Activated CD4-positive, CD25-positive, alpha-beta regulatory T cell treated with anti-CD3 and anti-CD28 coated beads, Interleukin-2, amount 50 U/mL, for 24 hours (primary cell): ENCODE measurements at regions not wholly inside any gene's neighbourhood (a gene's known extent, or its start where the extent isn't known, plus 50 kb on each side); places are given as distances from the start of the nearest gene placed in this dataset.
A peak's percentile ranks its signal among the peaks of the same experiment; 100 is the strongest.
"Not testable (repeated sequence)": the region's sequence is repeated elsewhere in the genome, so short reads cannot be mapped to it uniquely, and the experiment has no call there.

ENCODE experiments used
- ATAC-seq, 2 donors: fragments of 150-1000 bp; cut with Tn5 transposase; one replicate each; pipeline ENCODE4 v1.10.0; 2021; ENCODE audit warnings: mild to moderate bottlenecking in 1 of 2, moderate library complexity in 1 of 2

DNA sequence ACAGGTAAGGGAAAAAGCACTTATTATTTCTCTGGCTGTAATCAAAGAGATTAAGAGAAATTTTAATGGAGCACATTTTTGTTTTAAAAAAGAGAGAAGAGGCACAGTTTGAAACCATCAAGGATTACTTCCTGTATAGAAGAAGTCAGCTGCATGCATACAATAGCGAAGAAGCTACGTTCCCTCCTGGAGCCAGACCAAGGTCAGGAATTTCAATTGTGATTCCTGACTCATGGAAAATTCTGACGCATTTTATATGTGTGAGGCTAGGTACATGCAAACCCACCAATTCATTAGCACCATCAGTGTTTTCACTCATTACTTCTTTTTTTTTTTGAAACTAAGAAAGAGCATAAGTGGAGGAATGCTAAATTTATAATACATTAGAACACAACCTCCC lies 232.7 kb upstream of the SGK1 start:
- ATAC-seq, result no peak

DNA sequence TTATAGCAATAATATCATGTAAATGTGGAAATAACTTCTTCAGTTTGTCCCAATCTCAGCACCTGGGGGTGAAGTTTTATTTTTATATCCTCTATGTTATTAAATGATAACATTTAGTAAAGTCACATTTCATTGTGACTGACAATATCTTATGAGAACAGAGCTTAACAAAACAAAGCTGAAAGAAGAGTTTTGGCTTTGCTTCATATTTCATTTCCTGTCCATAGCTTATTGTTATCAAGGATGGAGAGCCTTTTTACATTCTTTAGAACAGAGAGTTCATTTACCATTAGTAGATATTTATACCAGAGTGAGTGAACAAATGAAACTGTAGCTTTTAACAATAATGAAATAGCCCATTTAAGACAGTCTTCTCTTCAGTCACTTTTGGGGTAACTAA lies 231.9 kb upstream of the SGK1 start:
- ATAC-seq, result no peak

DNA sequence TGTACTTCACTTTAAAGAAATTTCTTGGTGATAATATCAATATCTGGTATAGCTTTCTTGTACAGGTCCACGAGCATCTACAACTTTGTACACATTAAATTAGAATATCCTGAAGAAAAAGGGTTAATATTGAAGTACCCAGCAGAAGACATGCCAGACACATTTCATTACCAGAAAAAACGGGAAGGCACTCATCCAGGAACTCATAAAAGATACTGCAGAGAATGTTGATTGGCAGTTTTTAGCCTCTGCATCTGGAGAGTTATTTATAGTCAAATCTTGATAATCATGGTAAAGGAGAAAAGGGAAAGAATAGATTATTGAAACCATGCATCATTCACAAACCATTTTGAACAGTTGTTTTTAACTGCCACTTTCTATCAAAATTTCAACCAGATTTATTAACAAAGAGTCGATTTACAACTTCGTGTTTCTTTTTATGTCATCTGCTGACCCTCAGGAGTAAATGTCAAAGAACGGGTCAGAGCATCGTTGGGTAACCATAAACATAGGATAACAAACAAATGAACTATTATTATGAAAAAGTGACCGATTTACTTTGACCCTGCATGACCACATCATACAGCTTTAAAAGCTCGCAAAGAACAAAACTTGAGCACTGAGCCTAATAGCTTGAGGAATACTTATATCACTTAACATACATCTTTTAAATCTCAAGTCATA lies 229.2 kb upstream of the SGK1 start:
- ATAC-seq, result no peak

DNA sequence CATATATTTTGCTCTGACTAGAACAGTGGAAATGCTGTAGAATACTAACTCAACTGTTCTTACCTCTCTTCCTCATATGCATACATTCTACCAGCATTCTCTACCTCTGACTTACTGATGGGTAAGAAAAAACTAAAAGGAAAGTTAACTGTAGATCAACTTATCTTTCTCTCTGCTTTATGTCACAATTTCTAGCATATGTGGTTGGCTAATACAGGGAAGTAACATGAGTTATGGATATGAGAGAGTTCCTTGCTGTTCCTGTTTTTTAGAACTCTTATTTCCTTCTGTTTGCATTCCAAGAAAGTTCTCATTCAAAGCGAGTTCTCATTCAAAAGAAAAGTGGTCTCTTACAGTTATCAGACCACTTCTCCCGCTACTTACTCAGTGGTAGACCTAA lies 226.8 kb upstream of the SGK1 start:
- no peak for ATAC-seq

DNA sequence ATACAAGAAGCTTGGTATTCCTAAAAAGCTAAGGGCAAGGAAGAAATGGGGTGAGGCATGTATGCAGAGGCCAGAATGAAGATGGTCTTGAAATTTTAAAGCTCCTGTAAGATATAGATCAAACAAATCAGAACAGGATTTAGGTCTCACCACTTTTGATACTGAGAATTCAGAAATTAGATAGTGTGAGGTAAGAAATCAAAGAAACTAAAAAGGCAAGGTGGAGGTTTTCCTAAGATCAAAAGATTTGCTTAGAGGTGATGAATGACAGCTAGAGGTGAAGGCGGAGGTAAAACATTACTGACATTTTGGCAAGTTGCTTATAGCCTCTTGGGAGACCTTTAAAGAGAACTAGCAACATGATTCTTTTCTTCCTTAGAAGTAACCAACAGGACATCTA lies 225.2 kb upstream of the SGK1 start:
- peak; percentile 38 to 44 for ATAC-seq

DNA sequence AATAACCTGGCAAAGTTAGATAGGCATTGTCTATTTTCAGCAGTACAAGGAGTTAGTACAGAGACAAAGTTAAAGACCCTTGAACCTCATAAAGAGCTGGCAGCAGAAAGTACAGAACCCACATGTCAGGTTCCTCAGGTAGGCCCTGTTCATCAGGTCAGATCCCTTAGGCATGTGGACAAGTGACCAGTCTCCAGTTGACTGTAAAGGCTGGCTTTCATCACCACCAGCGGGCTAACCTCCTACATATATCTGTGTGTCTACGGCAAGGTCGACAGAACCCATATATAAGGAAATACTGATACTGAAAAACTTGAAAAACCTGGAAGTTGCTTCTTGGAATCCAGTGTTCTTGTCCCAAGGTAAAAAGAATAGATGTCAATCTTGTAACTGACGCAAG lies 223.1 kb upstream of the SGK1 start:
- ATAC-seq, result no peak

DNA sequence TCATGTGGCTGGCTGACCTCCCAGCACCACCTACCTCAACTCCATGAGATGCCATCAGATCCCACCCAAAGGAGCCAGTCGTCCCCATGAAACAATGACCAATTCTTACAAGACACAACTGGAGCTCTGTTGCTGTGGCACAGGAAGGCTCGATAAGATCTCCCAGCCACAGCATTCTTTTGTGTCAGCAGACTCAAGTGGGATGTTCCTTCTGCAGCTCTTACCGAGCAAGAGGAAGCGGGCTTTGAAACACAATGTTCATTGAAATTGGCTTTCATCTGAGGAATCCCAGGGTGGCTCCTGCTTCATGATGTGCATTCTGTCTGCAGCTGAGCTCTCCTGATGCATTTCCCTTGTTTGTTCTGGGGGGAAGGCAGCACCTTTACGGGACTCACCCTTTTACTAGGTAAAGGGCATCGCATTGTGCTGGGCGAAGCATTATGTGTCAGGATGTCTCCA lies 222.0 kb upstream of the SGK1 start:
- no peak for ATAC-seq

DNA sequence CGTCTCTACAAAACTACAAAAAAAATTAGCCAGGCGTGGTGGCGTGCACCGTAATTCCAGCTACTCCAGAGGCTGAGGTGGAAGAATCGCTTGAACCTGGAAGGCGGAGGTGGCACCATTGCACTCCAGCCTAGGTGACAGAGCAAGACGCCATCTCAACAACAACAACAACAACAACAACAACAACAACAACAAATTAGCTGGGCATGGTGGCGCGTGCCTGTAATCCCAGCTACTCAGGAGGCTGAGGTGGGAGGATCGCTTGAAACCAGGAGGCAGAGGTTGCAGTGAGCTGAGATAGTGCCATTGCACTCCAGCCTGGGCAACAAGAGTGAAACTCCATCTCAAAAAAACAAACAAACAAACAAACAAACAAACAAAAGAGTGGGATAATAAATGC lies 219.9 kb upstream of the SGK1 start:
- ATAC-seq, result not testable (repeated sequence)

DNA sequence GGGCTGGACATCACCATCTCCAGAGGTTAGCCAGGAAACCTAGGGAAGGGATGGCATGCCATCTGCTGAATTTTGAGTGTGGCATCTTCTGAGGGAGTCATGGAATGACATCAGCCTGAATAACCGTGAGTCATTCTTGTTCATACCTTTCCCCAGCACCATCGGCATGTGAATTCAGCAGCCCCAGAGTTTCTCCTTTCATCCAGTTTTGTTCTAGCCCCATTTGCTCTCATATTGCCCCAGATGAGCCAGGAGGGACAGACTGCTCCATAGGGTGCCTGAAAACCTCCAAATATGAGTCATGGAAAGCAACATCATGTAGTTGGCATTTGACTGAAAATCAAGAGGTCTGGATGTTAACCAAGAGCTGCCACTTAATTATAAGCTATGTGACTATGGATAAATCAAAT lies 219.2 kb upstream of the SGK1 start:
- no peak for ATAC-seq

DNA sequence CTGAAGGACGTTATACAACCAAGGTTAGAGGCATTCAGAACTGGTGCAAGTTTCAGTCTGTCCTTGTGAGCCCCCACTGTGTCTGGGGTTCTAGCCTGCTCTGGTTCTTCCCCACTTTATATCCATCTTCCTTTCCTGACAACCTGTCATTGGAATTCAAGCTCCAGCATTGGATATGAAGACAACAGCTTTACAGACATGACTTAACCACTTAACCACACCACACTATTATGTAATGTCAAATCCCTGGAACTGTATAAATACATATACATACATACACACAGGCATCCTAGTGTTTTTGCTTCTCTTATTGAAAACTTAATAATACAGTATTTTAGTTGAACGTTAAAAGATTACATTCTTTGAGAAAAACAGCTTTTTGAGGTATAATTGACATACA lies 217.9 kb upstream of the SGK1 start:
- ATAC-seq, result no peak

DNA sequence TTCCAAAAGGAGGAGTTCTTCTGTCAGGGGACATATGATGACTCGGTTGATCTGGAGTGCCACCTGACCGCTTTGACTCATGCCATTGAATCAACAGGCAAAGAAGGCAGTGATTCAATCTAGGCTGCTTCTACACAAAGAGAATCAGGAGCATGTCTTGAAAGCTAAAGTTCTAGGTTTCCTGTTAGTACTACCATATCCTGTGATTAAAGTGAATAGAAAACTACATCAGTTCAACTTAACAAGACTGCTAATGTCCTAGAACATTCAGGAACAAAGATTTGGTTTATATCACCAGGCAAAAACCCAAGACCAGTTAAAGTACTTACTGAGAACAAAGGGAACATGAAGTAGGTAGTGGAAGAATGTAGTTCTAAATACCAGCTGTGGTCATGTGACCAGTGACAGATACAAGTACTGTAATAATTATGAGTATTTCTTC lies 216.8 kb upstream of the SGK1 start:
- ATAC-seq, result peak in 1 of 2 donors; percentile 33

DNA sequence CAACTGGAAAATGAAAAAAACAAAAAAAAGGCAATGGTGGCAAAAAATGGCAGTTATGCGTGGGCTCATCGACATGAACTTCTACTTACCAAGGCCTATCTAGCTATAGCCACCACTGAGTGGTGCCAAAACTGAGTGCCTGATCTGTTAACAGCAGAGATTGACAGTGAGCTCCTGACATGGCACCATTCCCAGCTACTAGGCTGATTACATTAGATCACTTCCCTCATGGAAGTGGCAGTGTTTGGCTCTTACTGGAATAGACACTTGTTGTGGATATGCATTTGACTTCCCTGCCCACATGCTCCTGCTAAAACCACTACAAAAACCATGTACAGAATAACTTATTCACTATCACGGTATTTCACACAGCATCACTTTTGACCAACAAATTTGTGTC lies 216.1 kb upstream of the SGK1 start:
- ATAC-seq, result no peak

DNA sequence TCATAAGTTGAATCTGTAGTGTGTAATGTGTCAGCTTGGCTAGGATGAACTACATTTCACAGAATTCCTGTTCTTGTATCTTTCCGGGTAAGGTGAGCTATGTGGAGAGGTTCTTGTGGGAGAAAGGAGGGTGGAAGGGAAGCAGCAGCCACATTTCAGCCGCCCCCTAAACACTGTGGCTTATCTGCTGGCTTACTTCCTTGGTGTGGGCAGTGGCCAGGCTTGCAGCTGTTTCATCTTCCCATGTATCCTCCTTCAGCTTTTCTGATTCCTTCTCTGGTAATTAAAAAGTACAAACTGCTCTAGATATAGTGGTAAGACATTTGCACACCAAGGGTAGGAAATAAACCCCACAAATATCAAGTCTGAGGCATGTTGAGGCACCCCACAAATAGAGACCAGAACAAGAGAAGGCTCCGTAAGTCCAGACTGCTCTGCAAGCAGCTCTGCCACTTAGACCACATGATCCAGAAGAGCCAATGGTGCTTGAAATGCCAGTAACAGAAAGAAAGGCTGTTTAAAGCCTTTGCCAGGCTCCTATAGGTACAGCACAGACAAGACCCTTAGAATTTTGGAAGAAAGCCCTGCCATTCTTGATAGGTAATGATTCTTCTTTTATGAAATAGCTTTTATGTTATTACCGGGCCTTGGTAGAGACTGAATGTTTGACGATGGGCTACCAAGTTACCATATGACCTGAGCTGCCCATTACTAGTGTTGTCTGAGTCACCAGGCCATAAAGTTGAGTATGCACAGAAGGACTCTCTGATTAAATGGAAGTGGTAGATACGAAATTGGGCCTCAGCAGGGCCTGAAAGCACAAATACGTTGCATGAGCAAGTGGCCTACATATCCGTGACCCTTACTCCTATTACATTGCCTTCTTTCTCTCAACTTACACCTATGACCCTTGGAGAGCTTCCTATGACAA lies 215.0 kb upstream of the SGK1 start:
- ATAC-seq, result no peak

DNA sequence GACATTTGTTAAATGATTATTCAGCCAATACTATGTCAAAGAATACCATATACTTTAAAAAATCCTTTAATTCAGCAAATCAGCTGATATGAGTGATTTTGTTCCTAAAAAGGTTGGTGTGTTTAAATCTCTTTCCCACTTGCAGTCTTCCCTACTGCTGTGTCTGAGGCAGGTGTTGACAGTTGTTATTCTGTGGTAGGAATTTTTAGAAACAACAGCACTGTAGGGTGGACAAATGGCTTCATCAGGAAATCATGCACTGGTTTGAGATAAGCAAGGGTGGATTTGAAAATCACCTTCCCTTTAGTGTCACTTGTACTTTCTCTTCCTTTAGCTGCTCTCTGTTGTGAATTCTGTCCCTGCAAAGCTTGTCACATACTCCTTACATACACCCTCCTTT lies 213.7 kb upstream of the SGK1 start:
- no peak for ATAC-seq

DNA sequence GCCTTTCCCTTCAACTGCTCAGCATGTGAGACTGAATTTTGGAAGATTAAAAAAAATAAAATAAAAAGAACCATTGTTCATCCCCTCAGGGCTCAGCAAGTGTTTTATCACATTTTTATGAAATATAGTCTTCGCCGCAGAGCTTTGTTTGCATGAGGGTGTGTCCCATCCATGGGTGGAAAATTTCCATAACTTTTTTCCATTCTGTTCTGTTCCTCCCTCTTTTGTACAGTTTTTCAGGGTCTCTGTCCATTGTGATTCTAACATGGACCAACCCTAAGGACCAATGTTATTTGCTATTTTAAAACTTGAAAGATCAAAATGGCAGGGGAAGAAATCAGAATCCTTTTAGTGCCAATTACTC lies 213.3 kb upstream of the SGK1 start:
- ATAC-seq, result no peak

DNA sequence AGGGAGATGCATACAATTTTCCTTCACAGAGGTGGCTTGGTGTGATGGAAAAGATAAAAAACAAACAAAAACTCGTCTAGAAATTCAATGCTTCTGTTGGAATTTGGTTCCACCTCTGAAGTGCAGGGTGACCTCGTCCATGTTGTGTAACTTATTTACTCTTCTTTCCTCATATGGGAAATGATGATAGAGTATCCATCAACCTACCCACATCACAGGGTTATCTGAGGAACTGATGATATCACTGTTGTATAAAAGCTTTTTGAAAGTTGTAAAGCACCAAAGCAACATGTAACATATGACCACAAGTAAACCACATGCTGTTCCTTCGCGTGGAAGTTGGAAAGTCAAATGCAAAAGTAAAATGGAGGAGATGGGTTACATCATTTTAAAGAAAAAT lies 212.0 kb upstream of the SGK1 start:
- no peak for ATAC-seq

DNA sequence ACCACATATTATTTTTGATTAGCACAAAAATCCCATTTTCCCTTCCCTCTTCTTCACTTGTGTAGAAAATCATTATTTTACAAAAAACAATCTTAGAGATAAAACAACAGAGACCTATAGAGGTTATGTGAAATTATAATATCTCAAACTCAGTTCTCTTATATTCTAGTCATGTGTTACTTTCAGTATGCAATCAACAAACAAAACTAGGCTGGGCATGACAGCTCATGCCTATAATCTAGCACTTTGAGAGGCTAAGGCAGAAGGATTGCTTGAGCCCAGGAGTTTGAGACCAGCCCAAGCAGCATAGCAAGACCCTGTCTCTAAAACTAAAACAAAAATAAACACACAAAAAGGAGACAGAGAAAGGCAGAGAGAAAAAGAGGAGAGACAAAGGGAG lies 211.4 kb upstream of the SGK1 start:
- no peak for ATAC-seq

DNA sequence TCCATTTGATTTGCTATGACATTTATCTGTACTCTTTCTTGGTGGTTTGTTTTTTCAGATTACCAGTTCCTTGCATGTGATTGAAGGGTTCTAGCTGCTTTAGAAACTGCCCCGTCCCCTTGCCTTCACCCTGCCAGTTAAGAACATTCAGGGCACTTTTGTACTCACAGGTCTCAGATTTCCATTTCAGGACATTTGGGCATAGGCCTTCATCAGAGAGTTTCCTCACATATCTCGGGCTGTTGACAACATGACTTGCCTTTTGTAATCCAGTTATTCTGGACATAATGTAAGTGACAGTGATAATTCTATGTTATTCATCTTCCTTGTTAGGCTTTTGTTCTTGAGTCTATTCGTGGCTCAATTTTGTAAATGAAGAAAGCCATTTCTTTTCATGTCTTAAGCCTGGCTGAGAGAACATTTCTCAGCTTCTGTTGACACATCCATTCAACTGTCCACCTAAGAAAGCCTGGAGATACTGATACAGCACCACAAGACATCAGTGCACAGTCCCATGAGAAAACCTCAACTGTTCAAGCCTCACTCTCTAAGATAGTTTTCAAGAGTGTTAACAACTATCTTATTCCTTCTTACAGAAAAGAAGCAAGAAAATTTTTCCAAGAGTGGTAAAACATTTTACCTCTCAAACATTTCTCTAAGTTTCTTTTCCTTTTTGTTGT lies 209.3 kb upstream of the SGK1 start:
- ATAC-seq, result no peak

DNA sequence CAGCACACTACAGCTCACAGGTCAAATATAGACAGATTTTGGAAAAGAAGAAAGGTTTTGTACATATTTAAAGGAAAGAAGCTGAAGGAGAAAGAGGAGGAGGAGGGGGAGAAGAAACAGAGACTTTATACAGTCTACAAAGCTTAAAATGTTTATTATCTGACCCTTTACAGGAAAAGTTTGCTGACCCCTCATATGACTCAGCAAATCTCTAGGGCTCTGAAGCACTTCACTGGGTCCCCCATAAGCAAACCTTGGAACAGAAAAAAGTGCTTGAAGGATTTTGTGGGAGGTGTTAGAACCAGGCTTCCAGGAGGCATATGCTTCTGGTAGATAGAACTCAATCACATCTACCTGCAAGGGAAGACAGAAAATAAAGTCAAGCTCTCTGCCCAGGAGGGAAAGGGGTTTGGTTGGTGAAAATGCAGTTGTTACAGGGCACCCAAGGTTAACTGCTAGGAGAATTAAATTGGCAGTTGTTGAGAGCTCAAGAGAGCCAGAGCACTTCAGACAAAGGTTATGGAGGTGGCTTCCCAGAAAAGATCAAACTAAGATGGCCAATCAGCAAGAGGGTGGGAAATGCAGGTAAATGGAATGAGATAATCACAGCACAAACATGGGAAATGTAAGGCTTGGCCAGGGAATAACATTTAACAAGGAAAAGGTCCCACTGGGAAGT lies 207.4 kb upstream of the SGK1 start:
- ATAC-seq, result no peak

DNA sequence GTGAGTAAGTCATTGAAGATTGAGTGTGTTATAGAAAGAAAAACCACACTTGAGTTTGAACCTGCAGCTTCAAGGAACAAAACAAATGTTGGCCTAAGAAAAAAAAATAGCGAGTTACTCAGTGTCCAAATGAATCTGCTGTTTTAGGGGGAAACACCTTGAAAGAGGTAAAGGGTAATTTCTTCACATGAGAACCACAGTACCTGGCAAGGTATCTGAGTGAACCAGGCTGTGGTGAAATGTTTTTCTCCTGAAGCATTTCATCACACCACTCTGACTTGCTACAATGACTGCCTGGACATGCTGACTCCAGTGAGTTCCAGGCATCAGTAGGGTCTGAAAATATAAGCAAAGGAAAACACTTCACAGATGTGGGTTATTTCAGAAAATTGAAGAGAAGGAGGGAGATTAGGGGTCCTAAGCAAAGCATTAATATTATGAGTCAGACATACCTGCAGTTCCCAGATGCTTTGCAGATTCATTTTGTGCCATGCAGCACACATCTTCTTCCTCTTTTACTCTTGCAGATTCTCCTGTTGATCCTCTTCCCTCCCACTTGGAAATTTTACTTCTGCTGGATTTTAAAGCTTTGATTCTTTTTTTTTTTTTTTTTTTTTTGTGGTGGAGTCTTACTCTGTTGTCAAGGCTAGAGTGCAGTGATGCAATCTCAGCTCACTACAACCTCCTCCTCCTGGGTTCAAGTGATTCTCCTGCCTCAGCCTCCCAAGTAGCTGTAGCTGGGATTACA lies 206.2 kb upstream of the SGK1 start:
- peak; percentile 43 to 64 for ATAC-seq

DNA sequence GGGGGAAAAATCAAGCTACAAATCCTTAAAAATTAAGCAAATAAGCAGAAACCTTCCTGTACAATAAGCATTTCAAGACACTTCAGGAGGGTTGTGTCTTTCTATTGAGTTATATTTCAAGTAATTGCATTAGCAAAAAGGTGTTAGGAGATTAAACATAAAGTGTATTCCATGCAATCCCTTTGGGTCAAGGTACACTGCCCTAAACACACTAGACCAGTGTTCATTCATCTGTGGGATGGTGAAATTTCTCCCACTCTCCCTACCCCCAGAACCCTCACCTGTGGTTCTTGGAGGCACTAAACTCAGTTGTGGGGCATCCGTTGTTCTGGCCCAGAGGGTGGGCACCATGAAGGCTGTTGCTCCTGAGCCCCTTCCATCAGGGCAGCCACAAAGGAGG lies 205.1 kb upstream of the SGK1 start:
- no peak for ATAC-seq

DNA sequence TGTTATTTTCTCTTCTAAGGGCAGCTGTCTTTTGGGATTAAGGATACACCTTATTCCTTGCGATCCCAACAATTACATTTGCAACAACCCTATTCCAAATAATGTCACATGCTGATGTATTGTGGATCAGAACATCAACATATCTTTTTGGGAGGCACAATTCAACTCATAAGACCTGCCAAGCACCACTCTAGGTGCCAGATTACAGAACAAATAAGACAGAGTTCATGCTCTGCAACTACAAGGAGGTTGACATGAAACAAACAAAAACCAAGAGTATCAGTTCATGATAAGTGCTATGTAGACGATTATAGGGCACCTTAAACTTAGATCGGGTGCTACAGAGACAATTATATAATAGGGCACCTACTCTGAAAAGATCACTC lies 203.2 kb upstream of the SGK1 start:
- ATAC-seq, result no peak
